ENCODE measurements at regions not wholly inside any gene's neighbourhood (a gene's known extent, or its start where the extent isn't known, plus 50 kb on each side); places are given as distances from the start of the nearest gene placed in this dataset.
"Not testable (repeated sequence)": the region's sequence is repeated elsewhere in the genome, so short reads cannot be mapped to it uniquely, and the experiment has no call there.

- no peak for TF ChIP-seq ARNTL (CRISPR knock-in tag; IDR thresholded peaks at IDR 0.05; ENCODE audit: borderline replicate concordance, low read depth)
Observed at GRCh38 chrX:140086691-140087090, 121.4 kb upstream of the CXorf66 start (continued).

- ATAC-seq: not testable (repeated sequence)
Observed at GRCh38 chrX:140074851-140075250, 109.5 kb upstream of the CXorf66 start.

GRCh38 chrX:140071037-140071436 lies 105.7 kb upstream of the CXorf66 start:
- ATAC-seq: no peak
- TF ChIP-seq TOX (CRISPR knock-in tag; IDR thresholded peaks at IDR 0.05; ENCODE audit: borderline replicate concordance): no peak
- TF ChIP-seq TSHZ2 (CRISPR knock-in tag; IDR thresholded peaks at IDR 0.05): no peak
- TF ChIP-seq CREB5 (CRISPR knock-in tag; IDR thresholded peaks at IDR 0.05; ENCODE audit: low read depth): no peak
- no peak for TF ChIP-seq ESRRG (CRISPR knock-in tag; IDR thresholded peaks at IDR 0.05)
- TF ChIP-seq ARNTL (CRISPR knock-in tag; IDR thresholded peaks at IDR 0.05; ENCODE audit: borderline replicate concordance, low read depth): no peak
- no peak for TF ChIP-seq OSR1 (CRISPR knock-in tag; IDR thresholded peaks at IDR 0.05)

GRCh38 chrX:140065961-140066662 lies 100.8 kb upstream of the CXorf66 start:
- TF ChIP-seq ESRRG (CRISPR knock-in tag; IDR thresholded peaks at IDR 0.05) (no peak), PATZ1 (CRISPR knock-in tag; IDR thresholded peaks at IDR 0.05; ENCODE audit: borderline replicate concordance) (no peak), ZC3H10 (CRISPR knock-in tag; IDR thresholded peaks at IDR 0.05) (no peak), ZFP30 (CRISPR knock-in tag; IDR thresholded peaks at IDR 0.05) (no peak), RARB (CRISPR knock-in tag; IDR thresholded peaks at IDR 0.05) (no peak), GLIS3 (CRISPR knock-in tag; IDR thresholded peaks at IDR 0.05) (no peak), CREB5 (CRISPR knock-in tag; IDR thresholded peaks at IDR 0.05; ENCODE audit: low read depth) (no peak), SNAI2 (CRISPR knock-in tag; IDR thresholded peaks at IDR 0.05) (no peak), ZNF70 (CRISPR knock-in tag; IDR thresholded peaks at IDR 0.05) (no peak), BACH2 (CRISPR knock-in tag; IDR thresholded peaks at IDR 0.05; ENCODE audit: borderline replicate concordance) (no peak), TOX (CRISPR knock-in tag; IDR thresholded peaks at IDR 0.05; ENCODE audit: borderline replicate concordance) (no peak), CSDC2 (CRISPR knock-in tag; IDR thresholded peaks at IDR 0.05) (no peak), ISL1 (CRISPR knock-in tag; IDR thresholded peaks at IDR 0.05) (no peak)
- no peak for ATAC-seq

- ATAC-seq: no peak
- no peak for TF ChIP-seq RARB (CRISPR knock-in tag; IDR thresholded peaks at IDR 0.05)
- TF ChIP-seq ISL1 (CRISPR knock-in tag; IDR thresholded peaks at IDR 0.05): no peak
- no peak for TF ChIP-seq PATZ1 (CRISPR knock-in tag; IDR thresholded peaks at IDR 0.05; ENCODE audit: borderline replicate concordance)
- TF ChIP-seq TOX (CRISPR knock-in tag; IDR thresholded peaks at IDR 0.05; ENCODE audit: borderline replicate concordance): no peak
- no peak for TF ChIP-seq TSHZ2 (CRISPR knock-in tag; IDR thresholded peaks at IDR 0.05)
- no peak for TF ChIP-seq CSDC2 (CRISPR knock-in tag; IDR thresholded peaks at IDR 0.05)
- TF ChIP-seq ZNF565 (CRISPR knock-in tag; conservative IDR thresholded peaks at IDR 0.05; ENCODE audit: low read depth): no peak
- TF ChIP-seq PPARA (CRISPR knock-in tag; IDR thresholded peaks at IDR 0.05; ENCODE audit: borderline replicate concordance): no peak
- TF ChIP-seq GLIS3 (CRISPR knock-in tag; IDR thresholded peaks at IDR 0.05): no peak
- no peak for TF ChIP-seq POU6F1 (CRISPR knock-in tag; IDR thresholded peaks at IDR 0.05; ENCODE audit: borderline replicate concordance, low read depth)
Observed at GRCh38 chrX:140064993-140065392, 99.7 kb upstream of the CXorf66 start.
